Neuron (in vitro differentiated cells): ENCODE measurements at regions not wholly inside any gene's neighbourhood (a gene's known extent, or its start where the extent isn't known, plus 50 kb on each side); places are given as distances from the start of the nearest gene placed in this dataset.

Experiments
- H2AFZ ChIP-seq: one replicate; pipeline ENCODE4 v1.6.1; 2013; ENCODE audit warnings: low read depth, mild to moderate bottlenecking, inconsistent platforms, low read length, moderate library complexity
- H3K27me3 ChIP-seq: one replicate; pipeline ENCODE4 v1.6.1; 2013; ENCODE audit warnings: low read length; ENCODE audit not compliant: insufficient read depth
- H3K36me3 ChIP-seq: one replicate; pipeline ENCODE4 v1.6.1; 2013; ENCODE audit warnings: low read length; ENCODE audit not compliant: insufficient read depth
- H3K4me1 ChIP-seq: one replicate; pipeline ENCODE4 v1.6.1; 2013; ENCODE audit warnings: low read length; ENCODE audit not compliant: insufficient read depth
- H3K4me3 ChIP-seq: 2 replicates; pipeline ENCODE4 v1.5.1; 2013; ENCODE audit warnings: mild to moderate bottlenecking, low read length, moderate library complexity
- H3K9me3 ChIP-seq: one replicate; pipeline ENCODE4 v1.6.1; 2013; ENCODE audit warnings: low read length

DNA sequence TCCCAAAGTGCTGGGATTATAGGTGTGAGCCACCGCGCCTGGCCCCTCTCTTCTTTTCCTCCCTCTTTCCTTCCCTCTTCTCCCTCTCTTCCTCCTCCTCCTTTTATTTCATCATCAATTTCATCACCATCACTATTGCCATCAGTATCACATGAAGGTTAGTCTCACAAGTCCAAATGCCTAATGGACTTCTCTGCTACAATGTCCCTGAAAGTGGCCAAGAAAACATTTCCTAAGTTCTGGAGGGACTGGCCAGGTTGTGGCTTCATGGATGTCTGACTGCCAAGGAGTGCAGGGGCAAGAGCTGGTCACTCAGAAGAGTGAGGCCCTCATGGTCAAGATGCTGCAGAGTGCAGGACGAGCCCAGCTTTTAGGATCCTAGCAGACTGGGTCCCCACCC lies 97.6 kb downstream of the SYNE3 start:
- Histone ChIP-seq H3K36me3 (no peaks in the 10 kb centered on the region), H3K9me3 (peaks cover 2% of the 10 kb centered on the region), H3K4me3 (no peak overlapping the region), H3K4me1 (no peaks in the 10 kb centered on the region), H2AFZ (no peak overlapping the region), H3K27me3 (peaks cover under 1% of the 10 kb centered on the region)

DNA sequence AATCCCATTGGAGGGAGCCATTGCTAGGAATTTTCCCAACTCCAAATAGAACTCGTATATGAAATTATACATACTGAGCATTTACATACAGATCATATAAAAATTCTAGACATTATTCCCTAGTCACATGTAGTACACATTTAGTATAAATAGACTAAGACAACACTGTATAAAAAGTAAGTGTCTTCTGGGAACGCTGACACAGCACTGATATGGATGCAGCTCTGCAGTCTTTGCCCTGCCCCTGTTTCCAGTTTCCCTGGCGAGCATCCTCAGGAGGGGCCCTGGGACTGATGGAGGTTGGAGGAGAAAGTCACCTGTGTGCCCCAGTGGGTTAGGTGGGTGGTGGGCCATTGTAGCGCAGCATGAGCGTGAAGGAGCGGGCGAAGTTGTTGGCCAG lies 97.8 kb upstream of the CLMN start:
- no peaks in the 10 kb centered on the region for H3K4me1 ChIP-seq
- no peak overlapping the region for H3K4me3 ChIP-seq
- peaks cover 8% of the 10 kb centered on the region for H3K27me3 ChIP-seq
- no peak overlapping the region for H2AFZ ChIP-seq
- H3K36me3 ChIP-seq, result no peaks in the 10 kb centered on the region
- no peaks in the 10 kb centered on the region for H3K9me3 ChIP-seq

DNA sequence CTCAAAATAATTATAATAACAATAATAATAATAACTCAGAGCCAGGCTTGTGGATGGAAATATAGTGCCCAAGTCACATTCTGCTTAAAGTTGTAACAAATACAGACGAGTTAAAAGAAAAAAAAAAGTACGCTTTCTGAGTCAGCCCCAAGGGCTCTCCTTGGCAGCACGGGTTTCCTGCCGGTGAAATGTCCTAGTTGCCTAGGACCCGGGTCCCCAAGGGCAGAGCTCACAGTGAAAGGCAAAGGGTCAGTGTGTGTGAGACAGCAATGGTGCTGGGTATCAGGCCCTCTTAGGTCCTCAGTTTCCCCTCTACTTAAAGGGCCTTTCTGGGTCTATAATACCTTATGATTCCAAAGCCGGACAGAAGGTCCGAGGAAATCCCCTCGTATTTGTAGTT lies 96.3 kb upstream of the CLMN start:
- H3K4me3 ChIP-seq, result no peak overlapping the region
- no peaks in the 10 kb centered on the region for H3K9me3 ChIP-seq
- H2AFZ ChIP-seq, result no peak overlapping the region
- H3K27me3 ChIP-seq, result peaks cover 8% of the 10 kb centered on the region
- no peaks in the 10 kb centered on the region for H3K36me3 ChIP-seq
- H3K4me1 ChIP-seq, result no peaks in the 10 kb centered on the region

DNA sequence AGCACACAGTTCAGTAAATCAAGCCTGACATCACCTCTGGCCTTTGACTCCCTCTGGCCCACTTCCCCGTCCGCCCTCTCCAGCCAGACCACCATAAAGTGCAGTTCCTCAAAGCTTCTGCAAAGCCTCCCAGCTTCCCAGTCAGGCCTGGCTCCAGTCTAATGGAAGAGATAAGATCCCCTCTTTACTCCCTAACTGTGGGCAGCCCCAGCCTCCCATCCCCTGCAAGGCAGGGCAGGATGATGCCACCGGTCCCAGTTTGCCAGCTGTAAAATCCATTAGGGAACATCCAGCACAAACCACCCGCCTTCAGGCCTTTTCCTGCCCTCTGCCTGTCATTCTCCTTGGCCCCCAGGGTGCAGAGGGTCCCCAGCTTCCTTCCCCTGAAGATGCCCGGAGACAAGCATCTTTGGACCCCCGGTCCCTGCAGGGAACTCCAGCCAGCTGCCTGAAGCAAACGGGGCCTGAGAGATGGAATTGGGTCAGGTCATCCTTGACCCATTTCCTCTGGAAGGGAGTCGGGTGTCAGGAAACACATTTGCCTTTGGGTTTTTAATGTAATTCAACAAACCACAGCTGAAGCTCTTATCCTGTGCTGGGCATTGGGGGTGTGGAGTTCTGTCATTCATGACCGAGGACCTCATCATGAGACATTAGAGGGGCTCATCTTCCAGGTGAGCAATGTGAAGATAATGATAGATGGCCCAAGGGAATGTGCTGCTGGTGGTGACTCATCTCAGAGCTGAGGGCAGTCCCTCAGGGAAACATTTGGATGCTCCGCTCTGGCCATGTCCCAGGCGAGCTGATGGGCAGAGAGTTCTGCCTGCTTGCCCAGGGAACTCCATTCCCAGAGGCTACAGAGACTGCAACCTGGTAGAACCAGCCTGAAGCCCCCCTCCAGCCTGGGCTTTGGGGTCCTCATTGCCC lies 93.8 kb upstream of the CLMN start:
- H3K9me3 ChIP-seq, result no peaks in the 10 kb centered on the region
- peaks cover 10% of the 10 kb centered on the region for H3K27me3 ChIP-seq
- H3K36me3 ChIP-seq, result no peaks in the 10 kb centered on the region
- H3K4me3 ChIP-seq, result no peak overlapping the region
- H3K4me1 ChIP-seq, result no peaks in the 10 kb centered on the region
- H2AFZ ChIP-seq, result no peak overlapping the region

DNA sequence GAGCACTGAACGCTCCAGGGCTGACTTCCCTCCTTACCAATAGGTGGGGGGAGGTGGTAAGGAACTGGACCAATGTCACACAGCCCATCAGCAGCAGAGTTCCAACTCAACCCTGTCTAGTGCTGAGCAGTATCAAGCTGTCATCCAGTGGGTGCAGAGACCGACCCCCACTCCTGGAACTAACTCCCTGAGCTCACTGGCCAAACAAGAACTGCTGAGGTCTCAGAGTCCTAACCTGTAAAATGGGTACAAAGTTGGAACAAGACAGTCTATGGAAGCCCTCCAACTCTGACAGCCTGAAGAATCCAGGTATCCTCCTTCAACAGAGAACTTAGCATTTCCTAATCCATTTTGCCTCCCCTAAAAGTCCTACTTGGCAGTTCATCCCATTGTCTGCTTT lies 91.1 kb upstream of the CLMN start:
- no peak overlapping the region for H3K4me3 ChIP-seq
- H2AFZ ChIP-seq, result no peak overlapping the region
- H3K9me3 ChIP-seq, result no peaks in the 10 kb centered on the region
- peaks cover 14% of the 10 kb centered on the region for H3K27me3 ChIP-seq
- H3K36me3 ChIP-seq, result no peaks in the 10 kb centered on the region
- no peaks in the 10 kb centered on the region for H3K4me1 ChIP-seq

DNA sequence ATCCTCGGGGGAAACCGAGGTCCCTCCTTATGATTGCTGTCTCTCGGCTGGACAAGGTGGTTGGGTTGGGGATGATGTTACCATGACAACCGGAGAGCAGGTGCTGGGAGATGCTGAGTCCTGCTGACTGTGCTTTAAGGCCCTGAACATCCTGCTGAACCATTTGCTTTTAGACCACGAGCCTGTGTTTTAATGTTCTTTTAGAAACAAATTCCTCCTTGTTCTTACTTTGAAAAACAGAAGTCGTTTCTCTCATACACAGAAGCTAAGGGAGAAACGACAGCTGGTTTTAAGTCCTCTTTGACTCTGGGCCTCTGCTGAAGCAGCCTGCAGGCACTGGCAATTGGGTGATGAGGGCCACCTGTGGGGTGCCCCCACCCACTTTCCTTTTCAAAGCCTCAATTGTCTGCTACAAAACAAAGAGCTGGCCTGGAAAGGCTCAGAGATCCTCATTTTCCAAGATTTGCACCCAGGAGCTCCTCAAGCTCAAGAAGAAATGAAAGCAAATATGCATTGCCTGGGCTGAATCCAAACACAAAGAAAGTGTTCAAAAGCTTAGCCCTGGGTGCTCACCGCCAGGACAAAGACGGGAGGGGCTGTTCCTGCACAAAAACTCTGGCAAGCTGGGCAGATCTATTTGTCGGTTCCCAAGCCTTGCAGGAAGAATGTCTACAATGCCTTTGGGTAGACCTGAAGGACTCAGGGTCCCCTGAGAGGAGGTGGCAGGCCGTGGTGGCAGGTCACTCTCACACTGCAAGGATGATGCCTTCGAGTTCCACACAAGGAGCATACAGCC lies 90.0 kb upstream of the CLMN start:
- Histone ChIP-seq H3K9me3 (no peaks in the 10 kb centered on the region), H3K27me3 (peaks cover 14% of the 10 kb centered on the region), H3K36me3 (no peaks in the 10 kb centered on the region)

DNA sequence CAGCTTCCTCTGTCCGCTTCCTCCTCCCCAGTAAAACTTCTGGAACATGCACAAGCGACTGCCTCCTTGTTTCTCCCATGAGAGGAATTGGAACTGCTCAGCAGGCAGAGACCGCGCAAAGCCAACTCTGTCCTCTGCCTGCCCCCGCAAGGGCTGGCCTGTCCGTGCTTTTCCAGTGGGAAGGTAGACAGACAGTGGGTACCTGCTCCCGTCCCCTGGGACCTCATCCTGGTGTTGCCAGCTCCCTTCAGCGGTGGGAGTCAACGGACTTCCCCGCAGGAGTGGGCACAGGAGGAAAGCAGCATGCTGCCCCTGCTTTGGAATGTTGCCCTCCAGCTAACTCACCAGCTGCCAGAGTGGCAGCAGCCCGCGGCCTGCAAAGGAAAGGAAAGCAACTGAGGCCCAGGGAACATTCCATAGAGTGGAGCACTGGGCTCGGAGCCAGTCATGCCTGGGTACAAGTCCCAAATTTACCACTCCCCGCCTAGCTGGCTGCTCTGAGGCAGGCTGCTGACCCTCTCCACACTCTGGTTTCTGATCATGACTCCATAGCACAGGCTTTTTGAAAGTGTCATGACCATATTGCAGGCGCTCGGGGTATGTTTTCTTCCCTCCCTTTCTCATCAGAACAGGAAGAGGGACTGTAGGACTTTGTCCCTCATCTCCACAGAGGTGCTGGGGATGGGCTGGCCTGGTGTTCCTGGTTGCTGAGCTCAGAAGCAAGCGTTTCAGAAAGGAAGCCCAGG lies 89.2 kb upstream of the CLMN start:
- no peak overlapping the region for H3K4me3 ChIP-seq
- H3K9me3 ChIP-seq, result no peaks in the 10 kb centered on the region
- H3K27me3 ChIP-seq, result peaks cover 14% of the 10 kb centered on the region
- no peaks in the 10 kb centered on the region for H3K36me3 ChIP-seq
- no peak overlapping the region for H2AFZ ChIP-seq
- no peaks in the 10 kb centered on the region for H3K4me1 ChIP-seq

More for the DNA sequence above, 90.0 kb upstream of the CLMN start:
- Histone ChIP-seq H3K4me3 (no peak overlapping the region), H3K4me1 (no peaks in the 10 kb centered on the region), H2AFZ (no peak overlapping the region)

DNA sequence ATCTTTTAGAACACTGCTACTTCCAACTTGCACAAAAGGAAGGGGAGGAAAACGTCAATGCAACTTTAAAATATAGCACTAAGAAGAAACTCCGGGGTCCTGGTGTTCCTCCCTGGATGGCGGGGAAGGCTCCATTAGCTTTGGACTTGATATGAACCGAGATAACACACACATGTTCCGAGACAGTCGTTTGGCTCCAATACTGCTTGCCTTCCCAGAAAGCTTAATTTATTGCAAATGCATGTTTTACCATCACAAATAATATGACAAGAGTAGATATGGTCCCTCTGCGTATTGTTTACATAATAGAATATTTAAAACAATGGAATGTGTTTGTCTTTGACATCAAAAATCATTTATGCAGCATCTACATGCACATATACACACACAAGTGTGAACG lies 87.6 kb upstream of the CLMN start:
- Histone ChIP-seq H2AFZ (no peak overlapping the region), H3K4me3 (no peak overlapping the region), H3K4me1 (no peaks in the 10 kb centered on the region), H3K9me3 (no peaks in the 10 kb centered on the region), H3K27me3 (peaks cover 6% of the 10 kb centered on the region), H3K36me3 (no peaks in the 10 kb centered on the region)

DNA sequence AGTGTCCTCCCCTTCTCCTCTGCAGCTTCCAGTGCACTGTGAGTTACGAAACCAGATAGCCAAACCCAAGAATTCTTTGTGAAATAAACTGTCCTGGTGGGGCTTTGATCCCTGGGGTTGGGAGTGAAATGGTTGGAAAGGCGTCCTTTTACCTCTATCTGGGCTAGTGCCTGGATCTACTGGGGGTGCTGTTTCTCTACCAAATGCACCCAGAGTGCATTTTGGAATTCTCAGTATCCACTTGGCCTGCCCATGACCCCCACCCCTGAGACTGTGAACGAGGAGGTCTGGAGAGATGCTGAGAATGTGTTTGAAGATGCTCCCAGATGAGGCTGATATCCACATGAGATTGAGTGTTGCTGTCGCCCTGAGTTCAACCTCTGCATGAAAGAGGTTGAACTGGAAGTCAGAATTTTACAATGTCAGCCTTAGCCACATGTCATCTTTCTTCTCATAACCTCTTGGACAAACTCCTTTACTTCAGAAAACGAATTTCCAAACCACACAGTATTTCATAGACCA lies 87.1 kb upstream of the CLMN start:
- H3K9me3 ChIP-seq, result no peaks in the 10 kb centered on the region
- H3K4me1 ChIP-seq, result no peaks in the 10 kb centered on the region
- H3K27me3 ChIP-seq, result peaks cover 6% of the 10 kb centered on the region
- H3K4me3 ChIP-seq, result no peak overlapping the region
- H3K36me3 ChIP-seq, result no peaks in the 10 kb centered on the region
- no peak overlapping the region for H2AFZ ChIP-seq

DNA sequence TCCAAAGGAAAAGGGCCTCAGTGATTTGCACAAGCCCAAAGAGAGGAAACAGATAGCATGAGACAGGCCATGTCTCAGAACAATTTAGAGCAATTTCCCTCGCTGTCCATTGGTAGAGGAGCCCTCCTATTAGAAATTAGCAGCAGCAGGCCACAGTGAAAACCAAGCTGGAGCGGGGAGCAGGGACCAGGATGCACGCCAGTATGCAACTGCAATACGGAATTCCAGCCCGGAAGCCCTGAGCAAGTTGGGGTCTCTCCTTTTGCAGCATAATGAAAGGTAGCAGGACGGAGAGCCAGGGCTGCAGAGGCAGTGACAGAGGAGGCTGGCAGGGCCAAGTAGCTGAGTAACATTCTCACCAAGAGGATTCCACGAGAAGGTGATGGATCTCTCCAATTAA lies 84.9 kb upstream of the CLMN start:
- H2AFZ ChIP-seq, result no peak overlapping the region
- no peaks in the 10 kb centered on the region for H3K9me3 ChIP-seq
- peaks cover 4% of the 10 kb centered on the region for H3K27me3 ChIP-seq
- no peaks in the 10 kb centered on the region for H3K36me3 ChIP-seq
- no peaks in the 10 kb centered on the region for H3K4me1 ChIP-seq
- no peak overlapping the region for H3K4me3 ChIP-seq

DNA sequence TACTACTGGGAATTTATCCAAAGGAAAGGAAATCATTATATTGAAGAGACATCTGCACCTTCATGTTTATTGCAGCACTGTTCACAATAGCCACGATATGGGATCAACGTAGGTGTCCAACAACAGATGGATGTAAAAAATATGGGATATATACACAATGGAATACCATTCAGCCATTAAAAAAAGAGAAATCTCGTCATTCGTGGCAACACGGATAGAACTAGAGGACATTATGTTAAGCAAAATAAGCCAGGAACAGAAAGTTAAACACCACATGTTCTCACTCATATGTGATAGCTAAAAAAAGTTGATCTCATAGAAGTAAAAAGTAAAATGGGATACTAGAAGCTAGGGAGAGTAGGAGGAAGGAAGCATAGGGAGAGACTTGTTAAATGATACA lies 82.9 kb upstream of the CLMN start:
- H2AFZ ChIP-seq, result no peak overlapping the region

DNA sequence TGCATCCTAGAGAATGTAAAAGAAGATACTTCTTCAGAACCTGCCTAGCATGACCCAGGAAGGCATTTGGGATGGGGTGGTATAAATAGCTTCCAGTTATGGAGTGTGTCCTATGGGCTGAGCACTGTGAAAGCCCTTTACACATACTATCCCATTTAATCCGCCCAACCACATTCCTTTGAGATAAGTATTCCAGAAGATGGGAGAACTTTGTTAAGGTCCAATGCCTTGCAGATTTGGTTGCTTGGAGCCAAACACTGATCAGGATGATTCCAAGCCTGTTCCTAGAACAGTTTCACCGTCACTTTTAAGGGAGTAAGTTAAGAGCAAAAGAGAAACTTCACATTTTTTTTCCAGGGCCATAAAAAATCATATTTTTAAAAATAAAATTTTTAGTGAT lies 82.5 kb upstream of the CLMN start:
- Histone ChIP-seq H3K4me1 (no peaks in the 10 kb centered on the region), H3K27me3 (peaks cover 4% of the 10 kb centered on the region), H3K4me3 (no peak overlapping the region)

More for the DNA sequence above, 82.9 kb upstream of the CLMN start:
- H3K27me3 ChIP-seq, result peaks cover 4% of the 10 kb centered on the region
- no peaks in the 10 kb centered on the region for H3K36me3 ChIP-seq
- no peaks in the 10 kb centered on the region for H3K9me3 ChIP-seq
- no peaks in the 10 kb centered on the region for H3K4me1 ChIP-seq
- H3K4me3 ChIP-seq, result no peak overlapping the region

More for the DNA sequence above, 82.5 kb upstream of the CLMN start:
- no peaks in the 10 kb centered on the region for H3K9me3 ChIP-seq
- no peak overlapping the region for H2AFZ ChIP-seq
- no peaks in the 10 kb centered on the region for H3K36me3 ChIP-seq
